ENCODE measurements at regions not wholly inside any gene's neighbourhood (a gene's known extent, or its start where the extent isn't known, plus 50 kb on each side); places are given as distances from the start of the nearest gene placed in this dataset.
A peak's percentile ranks its signal among the peaks of the same experiment; 100 is the strongest.

DNA sequence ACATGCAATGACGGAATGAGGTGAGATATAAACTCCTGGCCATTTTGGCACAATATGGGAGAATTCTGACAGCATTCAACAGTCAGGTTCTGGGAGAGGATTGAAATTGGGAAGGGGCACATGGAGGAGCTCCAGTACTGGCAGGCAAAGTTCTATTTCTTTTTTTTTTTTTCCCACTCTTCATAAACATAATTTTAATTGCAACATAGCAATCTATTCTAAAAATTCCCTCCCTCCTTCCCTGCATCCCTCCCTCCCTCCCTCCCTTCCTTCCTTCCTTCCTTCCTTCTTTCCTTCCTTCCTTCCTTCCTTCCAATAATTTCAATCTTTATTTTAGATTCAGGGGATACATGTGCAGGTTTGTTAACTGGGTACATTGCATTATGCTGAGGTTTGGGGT is 93.2 kb downstream of the PTCSC3 start:
- no peak for DNase-seq

DNA sequence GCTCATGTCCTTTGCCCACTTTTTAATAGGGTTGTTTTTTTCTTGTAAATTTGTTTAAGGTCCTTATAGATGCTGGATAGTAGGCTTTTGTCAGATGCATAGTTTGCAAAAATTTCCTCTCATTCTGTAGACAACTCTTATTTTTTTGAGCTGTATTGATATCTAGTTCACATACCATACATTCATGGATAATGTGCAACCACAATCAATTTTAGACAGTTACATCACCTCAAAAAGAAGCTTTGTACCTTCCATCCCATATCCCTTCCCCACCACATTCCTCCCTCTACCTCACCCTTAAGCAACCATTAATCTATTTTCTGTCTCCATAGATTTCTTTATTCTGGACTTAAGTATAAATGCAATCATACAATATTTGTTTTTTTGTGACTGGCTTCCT is 98.4 kb downstream of the PTCSC3 start:
- no peak for DNase-seq

DNA sequence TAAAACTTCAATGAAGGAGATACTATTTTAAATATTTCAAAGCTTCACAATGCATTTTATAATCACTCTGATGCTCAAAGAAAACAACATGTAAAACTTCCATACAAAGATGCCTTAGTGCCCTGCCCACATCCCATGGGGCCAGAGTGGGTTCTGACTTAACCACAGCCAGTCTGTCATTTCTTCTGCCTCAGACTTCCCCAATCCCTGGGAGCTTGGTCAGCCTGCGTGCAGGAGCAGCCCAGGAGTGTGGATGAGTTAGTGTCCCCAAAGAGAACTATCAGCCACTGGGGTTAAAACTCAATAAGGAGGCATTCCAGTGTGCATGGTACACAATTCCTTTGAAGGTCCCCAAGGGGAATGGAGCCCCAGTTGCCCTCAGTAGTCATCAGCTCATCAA is 100.3 kb downstream of the PTCSC3 start:
- no peak for DNase-seq

DNA sequence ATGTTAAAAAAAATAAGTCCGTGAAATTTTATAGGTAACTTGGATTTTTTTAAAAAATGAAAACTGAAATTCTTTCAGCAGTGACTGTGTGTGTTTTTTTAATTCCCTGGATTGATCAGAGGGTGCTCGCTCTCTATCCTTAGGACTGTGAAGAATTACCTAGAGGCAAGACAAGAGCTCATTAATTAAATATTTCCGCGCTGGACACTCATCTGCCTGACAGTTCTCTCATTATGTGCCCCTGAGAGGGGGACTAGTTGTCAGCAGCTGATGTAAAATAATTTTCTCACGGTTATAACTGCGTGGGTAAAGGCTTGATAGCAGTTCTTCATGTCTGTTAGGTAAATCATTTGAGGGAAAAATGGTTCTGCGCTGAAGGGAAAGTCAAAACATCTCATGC is 101.3 kb downstream of the PTCSC3 start:
- no peak for DNase-seq

DNA sequence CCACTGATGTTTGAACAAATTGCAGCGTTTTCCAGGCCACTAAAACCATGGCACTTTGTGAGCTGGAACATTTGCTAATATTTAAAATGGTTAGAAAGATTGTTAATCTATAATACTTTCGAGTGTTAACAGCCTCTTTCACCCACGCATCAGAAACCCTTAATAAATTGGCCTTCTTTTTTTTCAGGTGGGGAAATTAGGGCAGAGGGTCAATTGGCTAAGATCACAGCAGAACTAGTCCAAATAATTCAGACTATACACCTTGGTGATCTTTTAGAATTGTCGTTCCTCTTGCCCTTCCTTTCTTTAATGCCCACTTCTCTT is 105.8 kb downstream of the PTCSC3 start:
- DNase-seq, result no peak

DNA sequence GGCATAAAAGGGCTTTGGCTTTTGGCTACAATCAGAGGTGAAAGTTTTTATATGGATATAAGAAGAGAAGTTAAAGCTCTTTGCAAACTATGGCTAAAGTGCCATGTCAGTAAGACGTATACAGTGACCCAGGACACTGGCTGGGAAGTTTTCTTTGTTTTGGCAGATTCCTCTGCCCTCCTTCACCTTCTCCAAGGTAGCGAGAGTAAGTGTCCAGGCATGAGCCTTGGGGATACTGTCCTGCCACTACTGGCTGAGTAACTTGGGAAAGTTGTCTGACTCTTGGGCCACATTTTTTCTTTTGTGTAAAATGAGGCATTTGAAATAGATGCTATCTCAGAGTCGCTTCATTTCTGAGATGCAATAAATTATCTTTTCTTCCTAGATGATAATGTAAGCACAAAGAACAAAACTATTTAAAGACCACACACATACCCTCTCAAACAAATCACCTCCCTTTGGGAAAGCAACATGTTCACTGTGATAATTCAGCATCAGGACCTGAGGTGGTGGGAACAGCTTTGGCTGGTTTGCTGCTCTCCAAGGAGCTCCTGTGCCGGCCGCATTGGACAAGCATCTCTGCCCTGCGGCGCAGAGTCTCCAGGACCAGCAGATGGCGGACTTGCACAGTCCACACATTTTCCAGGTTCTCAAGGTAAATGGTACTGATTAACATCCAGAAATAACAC is 106.3 kb downstream of the PTCSC3 start:
- peak in 1 of 5 donors; percentile 31 for DNase-seq

DNA sequence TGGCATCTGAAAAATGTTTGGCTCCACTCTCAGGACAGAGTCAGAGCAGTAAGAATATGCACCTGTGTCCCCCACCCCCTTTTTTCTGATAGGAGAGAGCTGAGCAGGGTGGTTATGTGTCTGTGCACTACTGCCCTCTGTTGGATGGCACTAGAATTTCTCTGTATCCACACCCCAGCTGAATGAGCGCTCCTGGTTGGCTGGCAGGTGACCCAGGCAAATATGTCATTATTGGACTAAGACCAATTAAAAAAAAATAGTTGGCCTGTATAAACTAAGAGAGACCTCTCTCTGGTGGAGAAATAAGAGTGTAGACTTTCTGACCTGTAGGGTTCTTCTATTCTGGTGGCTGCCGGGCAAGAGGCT is 107.0 kb downstream of the PTCSC3 start:
- DNase-seq, result peak in 2 of 5 donors; percentile 2 to 41

DNA sequence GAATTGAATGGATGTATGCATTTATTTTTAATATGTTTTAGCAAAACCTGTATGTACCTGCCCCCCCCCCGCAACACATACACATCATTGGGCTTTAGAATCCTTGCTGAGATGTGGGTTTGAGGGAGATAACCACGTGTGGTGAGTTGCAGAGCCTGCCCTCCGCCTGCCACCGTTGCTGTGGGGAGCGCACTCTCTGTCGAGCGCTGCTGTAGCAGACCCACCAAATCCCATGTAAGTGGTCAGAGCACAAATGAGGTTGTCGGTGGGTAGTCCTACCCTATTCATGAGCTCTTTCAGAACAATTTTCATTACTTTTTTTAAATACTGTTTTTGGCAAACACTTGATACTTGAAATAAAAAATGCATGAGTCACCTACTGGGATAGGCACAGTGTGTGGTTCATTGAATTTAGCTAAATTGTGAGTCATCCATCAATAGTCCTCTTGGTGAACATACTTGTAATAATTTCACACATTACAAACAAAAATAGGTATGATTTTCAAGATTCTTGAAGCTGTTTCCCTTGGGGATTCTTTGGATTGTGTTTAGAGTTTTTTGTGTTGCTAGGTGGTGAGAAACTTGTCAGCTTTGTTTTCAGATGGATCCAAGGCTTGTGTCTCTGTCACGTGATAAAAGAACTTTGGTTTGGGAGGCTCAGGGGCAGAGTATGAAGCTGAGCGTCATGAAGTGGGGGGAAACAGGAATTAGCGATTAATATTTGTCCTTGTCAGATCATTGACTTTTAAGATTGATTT is 107.6 kb downstream of the PTCSC3 start:
- DNase-seq, result no peak

DNA sequence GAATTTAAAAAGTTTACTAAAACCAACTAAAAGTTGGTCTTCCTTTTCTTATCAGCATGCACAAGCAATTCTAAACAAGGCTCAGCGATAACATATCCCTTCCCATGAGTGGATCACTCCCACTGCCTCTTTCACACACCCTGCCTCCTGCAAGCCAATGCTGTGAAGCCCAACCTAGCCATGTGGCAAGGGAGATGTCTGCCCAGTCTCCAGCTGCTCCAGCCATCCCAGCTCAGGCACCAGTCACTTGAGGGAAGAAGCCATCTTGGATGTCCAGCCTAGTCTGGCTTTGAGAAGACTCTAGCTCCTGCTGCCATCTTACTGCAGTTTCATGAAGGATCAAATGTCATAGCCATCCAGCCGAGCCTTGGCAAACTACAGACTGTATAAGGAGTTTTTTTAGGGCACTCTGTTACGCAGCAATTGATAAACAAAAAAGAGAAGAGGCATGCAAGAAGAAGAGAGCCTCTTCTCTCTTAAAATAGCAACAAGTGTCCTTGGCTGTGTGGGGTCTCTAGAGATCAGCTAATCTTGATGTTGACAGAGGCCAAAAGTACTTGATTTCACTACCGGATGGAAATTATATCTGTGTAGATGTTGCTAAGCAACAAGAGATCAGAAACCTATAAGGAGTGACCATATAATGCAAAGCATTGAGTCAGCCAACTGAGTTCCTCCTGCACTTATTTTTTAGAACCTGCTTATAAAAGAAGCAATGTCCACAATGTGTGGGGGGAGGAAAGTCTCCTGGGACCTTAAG is 108.9 kb downstream of the PTCSC3 start:
- no peak for DNase-seq

DNA sequence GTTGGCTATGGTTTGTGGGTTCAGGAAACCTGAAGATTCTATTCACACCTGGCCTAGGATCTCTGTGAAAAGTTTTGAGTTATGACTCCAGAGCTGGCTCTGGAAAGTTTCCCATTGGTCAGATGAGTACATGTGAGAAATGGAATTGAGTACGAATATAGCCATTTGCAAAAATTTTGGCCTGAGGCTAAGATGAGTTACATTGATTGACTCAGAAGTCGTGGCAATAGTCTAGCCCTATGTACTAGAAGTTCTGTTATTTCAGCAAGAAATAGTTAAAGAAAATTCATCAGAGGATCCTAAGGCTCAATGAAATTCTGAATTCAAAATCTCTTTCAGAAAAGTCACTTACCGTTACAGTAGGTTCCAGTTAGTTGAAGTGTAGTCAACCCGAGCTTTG is 109.9 kb downstream of the PTCSC3 start:
- DNase-seq, result no peak

DNA sequence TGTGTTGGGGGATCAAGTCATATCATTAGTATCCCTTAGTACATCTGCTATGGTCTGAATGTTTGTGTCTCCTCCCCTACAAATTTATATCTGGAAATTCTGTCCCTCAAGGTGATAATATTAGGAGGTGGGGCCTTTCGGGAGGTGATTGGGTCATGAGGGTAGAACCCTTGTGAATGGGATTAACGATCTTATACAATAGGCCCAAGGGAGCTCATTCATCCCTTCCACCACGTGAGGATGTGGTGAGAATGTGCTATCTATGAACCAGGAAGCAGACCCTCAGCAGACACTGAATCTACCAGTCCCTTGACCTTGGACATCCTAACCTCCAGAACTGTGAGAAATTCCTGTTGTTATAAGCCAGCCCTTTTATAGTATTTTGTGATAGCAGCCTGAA is 110.7 kb downstream of the PTCSC3 start:
- DNase-seq, result no peak

DNA sequence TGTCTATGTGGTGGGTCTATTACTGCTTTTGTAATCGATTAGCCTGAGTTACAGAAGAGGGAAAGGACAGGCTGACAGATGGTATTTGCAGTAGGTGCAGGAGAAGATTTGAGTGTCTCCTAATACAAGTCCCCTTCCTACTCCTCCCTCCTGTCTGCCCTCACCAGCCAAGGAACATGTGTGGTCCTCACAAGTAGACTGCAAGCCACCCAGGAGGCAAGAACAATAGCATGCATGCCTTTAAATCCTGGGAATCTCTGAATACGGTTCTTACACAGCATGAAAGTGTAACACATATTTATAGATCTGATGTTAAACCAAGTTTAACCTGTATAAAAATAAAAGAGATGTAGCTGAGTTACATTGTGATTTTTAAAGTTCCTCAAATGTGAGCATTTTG is 117.0 kb downstream of the PTCSC3 start:
- DNase-seq, result no peak

DNA sequence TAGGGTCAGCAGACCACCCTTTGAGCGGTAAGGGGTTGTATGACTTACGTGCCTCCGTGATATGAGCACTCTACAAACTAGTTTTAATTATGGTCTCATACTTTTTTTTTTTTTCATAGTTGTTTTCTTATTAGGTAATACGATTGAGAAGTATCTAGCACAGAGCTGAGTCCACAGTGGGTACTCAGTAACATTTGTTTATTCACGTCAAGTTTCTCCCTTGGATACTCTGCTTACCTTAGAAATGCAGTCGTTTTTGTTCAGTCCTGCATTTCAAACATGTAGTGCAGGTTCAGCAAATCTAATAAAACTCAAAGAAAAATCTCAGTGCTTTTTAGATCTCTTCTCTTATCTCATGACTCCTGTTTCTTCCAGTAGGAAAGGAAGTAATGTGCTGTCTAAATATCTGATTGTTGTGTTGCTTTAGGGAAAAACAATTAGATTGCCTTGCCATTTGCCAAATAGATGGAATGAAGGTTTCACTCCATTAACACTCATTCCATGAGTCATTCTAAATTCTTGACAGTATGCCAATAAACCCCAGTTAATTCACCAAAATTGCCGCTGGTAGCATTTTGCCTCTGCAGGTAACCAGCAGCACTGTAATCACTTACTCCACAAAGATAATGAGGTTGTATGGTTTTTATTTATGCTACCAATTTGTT is 118.9 kb downstream of the PTCSC3 start:
- DNase-seq, result no peak

DNA sequence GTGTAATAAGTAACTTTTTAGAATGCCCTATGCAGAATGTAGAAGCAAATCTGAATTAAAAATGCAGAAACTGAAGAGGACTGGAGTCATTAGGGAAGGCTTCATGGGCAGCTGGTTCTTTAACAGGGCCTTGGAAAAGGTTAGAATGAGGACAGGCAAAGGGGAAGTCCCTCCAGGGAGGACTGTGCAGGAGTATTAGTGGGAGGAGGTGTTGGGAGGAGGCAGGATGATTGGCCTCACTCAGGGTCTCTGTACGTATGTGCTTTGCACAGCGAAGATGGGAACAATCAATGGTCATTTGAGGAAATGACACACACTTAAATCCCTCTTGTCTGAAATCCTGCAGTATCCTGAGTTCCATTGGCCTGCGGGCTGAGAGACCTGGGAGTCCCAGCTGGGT is 119.7 kb downstream of the PTCSC3 start:
- DNase-seq, result no peak

DNA sequence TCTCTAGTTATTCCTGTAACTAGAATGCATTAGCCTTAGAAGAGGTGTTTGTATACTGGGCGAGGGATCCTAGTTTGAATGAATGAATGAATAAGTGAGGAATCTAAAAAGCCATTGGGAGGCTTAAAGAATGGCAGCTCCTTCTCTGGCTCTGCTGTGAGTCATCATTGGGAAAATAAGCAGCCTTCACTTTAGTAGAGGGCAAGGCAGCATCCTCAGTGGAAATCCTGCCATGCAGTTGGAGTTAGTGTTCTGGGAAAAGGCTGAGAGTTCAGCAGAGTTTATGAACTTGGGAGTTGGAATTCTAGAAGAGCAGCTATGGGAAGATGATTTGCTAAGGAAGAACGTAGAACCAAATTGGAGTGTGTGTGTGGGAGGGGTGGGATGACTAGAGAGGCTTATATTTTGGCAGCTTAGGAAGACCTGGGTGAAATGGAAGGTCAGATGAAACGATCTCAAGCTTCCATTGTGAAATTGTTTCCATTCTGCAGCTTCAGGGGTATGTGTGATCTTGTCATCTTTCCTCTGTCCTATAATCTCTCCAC is 120.8 kb downstream of the PTCSC3 start:
- no peak for DNase-seq

DNA sequence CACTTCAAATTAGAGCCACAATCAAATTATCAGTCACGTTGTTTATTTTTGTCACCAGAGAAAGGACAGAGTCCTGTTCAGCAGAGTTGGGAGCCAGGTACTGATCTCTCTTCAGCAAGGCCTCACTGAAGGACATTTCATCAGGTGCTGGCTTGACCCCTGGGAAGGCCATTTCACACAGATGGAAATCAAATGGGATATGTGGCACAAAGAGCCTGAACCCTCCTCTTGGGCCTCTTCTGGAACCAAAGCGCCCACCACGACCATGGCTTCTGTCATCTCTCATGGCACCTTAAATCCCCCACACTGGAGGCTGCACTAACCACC is 121.5 kb downstream of the PTCSC3 start:
- DNase-seq, result no peak

DNA sequence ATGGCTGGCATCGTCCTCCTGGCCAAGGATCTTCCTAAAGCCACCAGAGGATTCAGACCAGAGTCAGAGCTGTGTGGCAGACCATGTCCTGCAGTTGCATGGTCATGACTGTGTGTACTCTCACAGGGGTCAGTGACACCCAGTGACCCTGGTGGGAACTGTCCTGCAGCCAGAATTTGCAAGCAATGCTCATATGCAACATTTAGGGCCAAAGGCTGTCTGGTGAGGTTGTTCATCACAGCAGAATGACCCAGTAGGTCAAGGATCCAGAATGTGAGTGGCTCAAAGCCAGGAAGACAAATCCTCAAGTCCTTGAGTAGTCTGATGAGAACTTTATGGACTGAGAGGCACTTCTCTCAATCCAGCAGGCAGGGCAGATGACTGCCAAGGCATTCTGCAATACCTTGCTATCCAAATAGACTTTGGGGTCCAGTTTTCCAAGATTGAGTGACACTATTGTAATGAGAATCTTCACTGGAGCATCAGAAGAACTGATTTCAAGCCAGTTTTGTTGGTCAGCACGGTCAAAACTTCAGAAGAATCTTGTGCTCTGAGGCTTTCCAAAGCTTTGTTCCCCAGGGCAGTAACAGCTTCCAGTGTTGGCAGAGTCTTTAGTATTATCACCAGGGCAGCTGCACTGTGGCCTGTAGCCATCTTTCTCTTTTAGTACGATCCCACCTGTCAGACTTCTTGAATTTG is 122.0 kb downstream of the PTCSC3 start:
- no peak for DNase-seq

DNA sequence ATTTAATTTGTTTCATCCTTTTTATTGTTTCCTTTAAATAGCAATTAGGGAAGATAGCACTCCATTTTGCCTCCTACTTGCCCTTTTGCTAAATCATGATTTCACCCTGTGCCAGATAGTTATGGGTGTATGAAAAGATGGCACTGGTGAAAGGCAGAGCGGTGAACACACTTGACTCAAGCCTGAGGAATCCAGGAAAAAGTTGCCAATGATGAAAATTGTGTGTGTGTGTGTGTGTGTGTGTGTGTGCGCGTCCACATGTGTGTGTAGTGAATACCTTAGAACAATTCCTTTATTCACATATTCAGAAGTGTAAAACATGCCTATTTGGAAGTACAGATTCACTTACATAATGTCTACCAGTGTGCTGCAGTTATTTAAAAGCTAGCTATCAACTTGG is 123.8 kb downstream of the PTCSC3 start:
- DNase-seq, result no peak

DNA sequence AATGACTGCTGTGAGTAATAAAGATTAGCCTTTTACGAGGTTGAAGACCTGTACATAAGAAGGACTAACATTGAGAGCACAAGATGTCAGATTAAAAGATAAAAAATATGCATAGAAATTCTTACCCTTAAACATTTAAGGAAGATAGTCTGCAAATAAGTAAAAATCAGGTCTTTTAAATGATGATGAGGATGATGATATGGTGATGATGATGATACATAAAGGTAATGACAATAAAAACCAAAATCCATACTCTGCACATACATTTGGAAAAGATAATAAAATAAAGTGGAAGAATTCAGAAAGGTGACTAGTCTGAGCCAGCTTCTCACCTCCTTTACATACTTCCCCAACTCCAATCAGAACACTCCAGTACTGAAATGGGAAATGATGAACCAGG is 124.5 kb downstream of the PTCSC3 start:
- DNase-seq, result no peak

DNA sequence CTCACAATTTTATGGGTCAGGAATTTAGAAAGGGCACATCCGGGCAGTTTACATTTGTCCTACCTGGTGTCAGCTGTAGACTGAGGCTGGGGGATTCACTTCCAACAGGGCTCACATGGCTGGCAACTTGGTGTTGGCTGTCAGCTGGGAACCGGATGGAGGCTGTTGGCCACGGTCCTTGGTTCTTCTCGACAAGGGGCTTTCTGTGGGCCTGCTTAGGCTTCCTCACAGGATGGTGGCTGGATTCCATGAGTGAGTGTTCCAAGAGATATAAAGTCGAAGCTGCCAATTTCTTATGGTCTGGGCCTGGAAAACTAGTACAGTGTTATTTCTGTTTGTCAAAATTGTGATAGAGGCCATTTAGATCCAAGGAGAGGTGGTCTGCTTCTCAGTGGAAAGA is 127.9 kb downstream of the PTCSC3 start:
- no peak for DNase-seq

DNA sequence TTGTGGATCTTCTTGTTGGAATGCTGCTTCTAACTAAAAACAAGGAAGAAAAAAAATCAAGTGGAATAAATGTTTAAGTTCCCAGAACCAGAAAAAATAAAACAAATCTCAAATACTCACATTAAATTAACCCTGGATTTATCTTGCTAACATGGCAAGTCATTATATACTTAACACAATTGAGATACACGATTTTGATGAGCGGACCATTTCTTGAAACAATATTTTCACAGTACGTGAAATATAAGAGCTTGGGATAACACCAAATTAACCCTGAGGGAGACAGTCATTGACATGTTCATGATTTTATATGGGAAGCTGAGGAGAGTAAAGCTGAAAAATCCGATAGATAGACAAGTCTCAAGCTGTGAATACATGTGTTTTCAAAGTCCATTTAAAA is 128.6 kb downstream of the PTCSC3 start:
- DNase-seq, result no peak

DNA sequence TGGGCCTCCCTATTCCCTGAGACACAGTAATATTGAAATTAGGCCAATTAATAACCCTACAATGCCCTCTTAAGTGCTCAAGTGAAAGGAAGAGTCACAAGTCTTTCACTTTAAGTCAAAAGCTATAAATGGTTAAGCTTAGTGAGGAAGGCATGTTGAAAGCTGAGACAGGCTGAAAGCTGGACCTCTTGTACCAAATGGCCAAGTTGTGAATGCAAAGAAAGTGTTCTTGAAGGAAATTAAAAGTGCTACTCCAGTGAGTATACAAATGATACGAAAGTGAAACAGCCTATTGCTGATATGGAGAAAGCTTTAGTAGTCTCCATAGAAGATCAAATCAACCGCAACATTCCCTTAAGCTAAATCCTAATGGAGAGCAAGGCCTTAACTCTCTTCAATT is 140.8 kb downstream of the PTCSC3 start:
- no peak for DNase-seq

DNA sequence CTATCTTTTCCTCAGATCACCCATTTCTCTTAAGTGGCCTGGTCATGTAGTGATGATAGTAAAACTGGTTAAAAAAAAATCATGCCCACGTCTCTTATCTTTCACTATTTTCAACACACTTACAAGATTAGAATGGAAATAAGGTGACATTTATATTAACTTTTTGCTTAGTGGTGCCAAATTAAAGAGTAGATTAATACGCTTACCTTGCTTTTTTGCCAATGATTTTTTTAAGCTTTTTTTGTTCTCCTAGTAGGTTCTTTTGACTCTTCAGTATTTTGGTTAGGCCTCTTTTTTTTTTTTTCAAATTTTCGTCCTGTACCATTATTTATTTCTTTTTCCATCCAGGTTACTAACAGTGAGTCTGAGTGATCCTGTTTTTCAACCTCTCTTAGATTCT is 147.9 kb downstream of the PTCSC3 start:
- DNase-seq, result no peak
